Small intestine (tissue), 7 donors: ENCODE measurements at regions not wholly inside any gene's neighbourhood (a gene's known extent, or its start where the extent isn't known, plus 50 kb on each side); places are given as distances from the start of the nearest gene placed in this dataset.

Experiments
- DNase-seq, 2 donors: peaks; one replicate each; pipeline versions ENCODE4 v3.0.0 to v3.0.0-alpha.2; 2013
- FAIRE-seq: peaks from 2 replicates; lab custom pipeline; 2012; peaks lifted over from hg19 to GRCh38; lab: Jason Lieb, UNC
- H3K27ac ChIP-seq, 3 donors: one replicate each; pipeline ENCODE4 v1.5.1; 2013; ENCODE audit warnings: low read length in 2 of 3, mild to moderate bottlenecking in 2 of 3, control low read depth in 1 of 3, inconsistent platforms in 1 of 3, low read depth in 1 of 3, moderate library complexity in 1 of 3
- H3K27me3 ChIP-seq, 3 donors: one replicate each; pipeline ENCODE4 v1.6.1; 2013; ENCODE audit warnings: low read length in 3 of 3, inconsistent platforms in 1 of 3; ENCODE audit not compliant: control insufficient read depth in 3 of 3, insufficient read depth in 3 of 3
- H3K36me3 ChIP-seq, 3 donors: one replicate each; pipeline ENCODE4 v1.6.1; 2013; ENCODE audit warnings: low read length in 3 of 3, inconsistent platforms in 1 of 3, low read depth in 1 of 3, mild to moderate bottlenecking in 1 of 3, moderate library complexity in 1 of 3; ENCODE audit not compliant: control insufficient read depth in 3 of 3, insufficient read depth in 2 of 3
- H3K4me1 ChIP-seq, 3 donors: one replicate each; pipeline ENCODE4 v1.6.1; 2013; ENCODE audit warnings: low read length in 2 of 3, inconsistent platforms in 1 of 3, low read depth in 1 of 3, mild to moderate bottlenecking in 1 of 3, moderate library complexity in 1 of 3; ENCODE audit not compliant: control insufficient read depth in 3 of 3, insufficient read depth in 2 of 3
- H3K4me3 ChIP-seq, 3 donors: one replicate each; pipeline ENCODE4 v1.5.1; 2013; ENCODE audit warnings: low read length in 3 of 3, control low read depth in 1 of 3, inconsistent platforms in 1 of 3, low read depth in 1 of 3, mild to moderate bottlenecking in 1 of 3, moderate library complexity in 1 of 3
- H3K9me3 ChIP-seq, 2 donors: one replicate each; pipeline ENCODE4 v1.6.1; 2013; ENCODE audit warnings: low read depth in 1 of 2, low read length in 1 of 2; ENCODE audit not compliant: control insufficient read depth in 2 of 2, insufficient read depth in 1 of 2
- whole genome bisulfite sequencing, 3 donors: extraction: QIAGEN DNeasy Blood & Tissue Kit; methylation state at CpG; one replicate each; pipeline ENCODE4 v1.1.7; 2013; 5-methylcytosine and 5-hydroxymethylcytosine counted together
- donor health status: healthy with polysubstance abuse.
- donor health status: control.
- donor health status: control.
- donor health status: Bipolar disorder and iron deficiency.
- donor health status: healthy.

- 54 to 72% (median 58%) methylated on average over 2 of the region's 2 CpGs for WGBS, 3 donors
- Histone ChIP-seq H3K9me3 (no peaks in the 10 kb centered on the region), H3K4me3 (no peak overlapping the region), H3K27ac (no peak overlapping the region), H3K4me1 (no peaks in the 10 kb centered on the region), H3K27me3 (peaks cover 0 to 2% (median 0%) of the 10 kb centered on the region in 3 donors), H3K36me3 (no peaks in the 10 kb centered on the region)
- FAIRE-seq (no peak), DNase-seq (no peak)
Measured at GRCh38 chr4:14583331-14583730, 418.9 kb upstream of the CPEB2 start.

GRCh38 chr4:14583752-14584151 lies 418.5 kb upstream of the CPEB2 start:
- FAIRE-seq (no peak), DNase-seq (no peak)
- peaks cover 0 to 2% (median 0%) of the 10 kb centered on the region in 3 donors for H3K27me3 ChIP-seq
- no peak overlapping the region for H3K4me3 ChIP-seq
- H3K4me1 ChIP-seq, result no peaks in the 10 kb centered on the region
- no peaks in the 10 kb centered on the region for H3K36me3 ChIP-seq
- H3K9me3 ChIP-seq, result no peaks in the 10 kb centered on the region
- 82 to 90% (median 87%) methylated on average over 7 of the region's 7 CpGs for WGBS, 3 donors
- H3K27ac ChIP-seq, result no peak overlapping the region

- WGBS, 3 donors, result 70 to 84% (median 76%) methylated on average over 2 of the region's 2 CpGs
- Histone ChIP-seq H3K9me3 (no peaks in the 10 kb centered on the region), H3K27me3 (no peaks in the 10 kb centered on the region), H3K36me3 (no peaks in the 10 kb centered on the region), H3K4me1 (no peaks in the 10 kb centered on the region), H3K4me3 (no peak overlapping the region), H3K27ac (no peak overlapping the region)
- DNase-seq, result no peak
- FAIRE-seq, result no peak
Measured at GRCh38 chr4:14592950-14593349, 409.3 kb upstream of the CPEB2 start.

- 36 to 42% (median 41%) methylated on average over 4 of the region's 4 CpGs for WGBS, 3 donors
- no peak overlapping the region for H3K27ac ChIP-seq
- FAIRE-seq, result no peak
Measured at GRCh38 chr4:14596028-14596427, 406.3 kb upstream of the CPEB2 start.

GRCh38 chr4:14596437-14596836 lies 405.8 kb upstream of the CPEB2 start:
- WGBS, 3 donors, result 76 to 83% (median 80%) methylated on average over 2 of the region's 2 CpGs
- Histone ChIP-seq H3K9me3 (no peaks in the 10 kb centered on the region), H3K36me3 (no peaks in the 10 kb centered on the region), H3K4me1 (no peaks in the 10 kb centered on the region), H3K27me3 (no peaks in the 10 kb centered on the region), H3K4me3 (no peak overlapping the region), H3K27ac (no peak overlapping the region)
- no peak for DNase-seq
- FAIRE-seq, result no peak

More at GRCh38 chr4:14596028-14596427, 406.3 kb upstream of the CPEB2 start:
- DNase-seq, result no peak
- H3K4me1 ChIP-seq, result no peaks in the 10 kb centered on the region
- no peaks in the 10 kb centered on the region for H3K36me3 ChIP-seq
- no peaks in the 10 kb centered on the region for H3K9me3 ChIP-seq
- H3K27me3 ChIP-seq, result no peaks in the 10 kb centered on the region
- no peak overlapping the region for H3K4me3 ChIP-seq

GRCh38 chr4:14596904-14597303 lies 405.4 kb upstream of the CPEB2 start:
- FAIRE-seq (no peak), DNase-seq (no peak)
- no peaks in the 10 kb centered on the region for H3K9me3 ChIP-seq
- H3K4me3 ChIP-seq, result no peak overlapping the region
- H3K27me3 ChIP-seq, result no peaks in the 10 kb centered on the region
- H3K4me1 ChIP-seq, result no peaks in the 10 kb centered on the region
- 26 to 53% (median 43%) methylated on average over 2 of the region's 2 CpGs for WGBS, 3 donors
- no peaks in the 10 kb centered on the region for H3K36me3 ChIP-seq
- H3K27ac ChIP-seq, result no peak overlapping the region

- Histone ChIP-seq H3K27me3 (no peaks in the 10 kb centered on the region), H3K36me3 (no peaks in the 10 kb centered on the region), H3K4me1 (no peaks in the 10 kb centered on the region), H3K9me3 (no peaks in the 10 kb centered on the region), H3K27ac (no peak overlapping the region), H3K4me3 (no peak overlapping the region)
- FAIRE-seq (no peak), DNase-seq (no peak)
- 32 to 43% (median 39%) methylated on average over 2 of the region's 2 CpGs for WGBS, 3 donors
Measured at GRCh38 chr4:14602206-14602605, 400.1 kb upstream of the CPEB2 start.

GRCh38 chr4:14607001-14607400 lies 395.3 kb upstream of the CPEB2 start:
- H3K36me3 ChIP-seq, result no peaks in the 10 kb centered on the region
- H3K27ac ChIP-seq, result no peak overlapping the region
- no peaks in the 10 kb centered on the region for H3K27me3 ChIP-seq
- FAIRE-seq (no peak), DNase-seq (no peak)
- no peaks in the 10 kb centered on the region for H3K4me1 ChIP-seq
- 50 to 64% (median 55%) methylated on average over 3 of the region's 3 CpGs for WGBS, 3 donors
- no peak overlapping the region for H3K4me3 ChIP-seq
- H3K9me3 ChIP-seq, result no peaks in the 10 kb centered on the region

GRCh38 chr4:14607578-14607977 lies 394.7 kb upstream of the CPEB2 start:
- Histone ChIP-seq H3K36me3 (no peaks in the 10 kb centered on the region), H3K4me1 (no peaks in the 10 kb centered on the region), H3K4me3 (no peak overlapping the region), H3K27me3 (no peaks in the 10 kb centered on the region), H3K9me3 (no peaks in the 10 kb centered on the region), H3K27ac (no peak overlapping the region)
- DNase-seq (no peak), FAIRE-seq (no peak)
- WGBS, 3 donors, result 34 to 47% (median 43%) methylated on average over 2 of the region's 2 CpGs
